ENCODE measurements at regions not wholly inside any gene's neighbourhood (a gene's known extent, or its start where the extent isn't known, plus 50 kb on each side); places are given as distances from the start of the nearest gene placed in this dataset.

- H3K4me3 ChIP-seq (ENCODE audit: low read length), result no peak overlapping the region
- no peak for DNase-seq (ENCODE audit: low read depth)
- TF ChIP-seq CTCF (conservative IDR thresholded peaks at IDR 0.05; ENCODE audit: low read depth, low read length), result no peak
Measured at GRCh38 chr4:182179105-182179504, 64.1 kb upstream of the TENM3 start.

GRCh38 chr4:182179751-182180150 lies 63.5 kb upstream of the TENM3 start:
- H3K4me3 ChIP-seq (ENCODE audit: low read length), result no peak overlapping the region
- TF ChIP-seq CTCF (conservative IDR thresholded peaks at IDR 0.05; ENCODE audit: low read depth, low read length), result no peak
- DNase-seq (ENCODE audit: low read depth), result no peak

- no peak for DNase-seq (ENCODE audit: low read depth)
- no peak for TF ChIP-seq CTCF (conservative IDR thresholded peaks at IDR 0.05; ENCODE audit: low read depth, low read length)
- H3K4me3 ChIP-seq (ENCODE audit: low read length), result no peak overlapping the region
Measured at GRCh38 chr4:182185491-182185890, 57.7 kb upstream of the TENM3 start.

GRCh38 chr4:182187674-182188073 lies 55.5 kb upstream of the TENM3 start:
- no peak for TF ChIP-seq CTCF (conservative IDR thresholded peaks at IDR 0.05; ENCODE audit: low read depth, low read length)
- no peak for DNase-seq (ENCODE audit: low read depth)
- no peak overlapping the region for H3K4me3 ChIP-seq (ENCODE audit: low read length)

GRCh38 chr4:182188622-182189021 lies 54.6 kb upstream of the TENM3 start:
- no peak overlapping the region for H3K4me3 ChIP-seq (ENCODE audit: low read length)
- TF ChIP-seq CTCF (conservative IDR thresholded peaks at IDR 0.05; ENCODE audit: low read depth, low read length), result no peak
- DNase-seq (ENCODE audit: low read depth), result no peak

GRCh38 chr4:182189103-182189878 lies 53.9 kb upstream of the TENM3 start:
- DNase-seq (ENCODE audit: low read depth), result peak; percentile 75
- no peak for TF ChIP-seq CTCF (conservative IDR thresholded peaks at IDR 0.05; ENCODE audit: low read depth, low read length)
- H3K4me3 ChIP-seq (ENCODE audit: low read length), result no peak overlapping the region

GRCh38 chr4:182190306-182190705 lies 52.9 kb upstream of the TENM3 start:
- no peak for DNase-seq (ENCODE audit: low read depth)
- H3K4me3 ChIP-seq (ENCODE audit: low read length), result no peak overlapping the region
- no peak for TF ChIP-seq CTCF (conservative IDR thresholded peaks at IDR 0.05; ENCODE audit: low read depth, low read length)

All from retinal pigment epithelial cell (primary cell).